IMR-90 (cell line): ENCODE measurements at regions not wholly inside any gene's neighbourhood (a gene's known extent, or its start where the extent isn't known, plus 50 kb on each side); places are given as distances from the start of the nearest gene placed in this dataset.

ENCODE experiments used
- ATAC-seq: fragments of 200-7000 bp; cut with Tn5 transposase; 2 replicates; pipeline ENCODE4 v1.9.1; 2020; ENCODE audit warnings: low read depth, mild to moderate bottlenecking, moderate library complexity
- BruUV-seq: library from RNA; stranded (reverse); fragments of 400-500 nt; replicated peaks from 2 replicates; lab custom pipeline; 2021; lab: Mats Ljungman, UMichigan
- CTCF ChIA-PET: fragments of 300-600 bp; formaldehyde crosslinking; extraction: SDS; loops from one replicate; lab custom pipeline; 2021; ENCODE audit warnings: antibody characterized with exemption; lab: Yijun Ruan, JAX
- POLR2A ChIA-PET: fragments of 300-600 bp; sonication (Branson Sonifier 250); formaldehyde crosslinking; loops from one replicate; lab custom pipeline; 2022; ENCODE audit warnings: antibody characterized with exemption; ENCODE audit not compliant: unreplicated experiment; lab: Charles Lee
- DNase-seq: peaks from one replicate; pipeline ENCODE4 v3.0.0; 2013
- H2AFZ ChIP-seq: replicated peaks from 2 replicates; pipeline ENCODE3; 2013; ENCODE audit warnings: low read length, mild to moderate bottlenecking; ENCODE audit not compliant: poor library complexity
- H2AK5ac ChIP-seq: 2 replicates; pipeline ENCODE4 v1.6.1; 2013; ENCODE audit warnings: low read depth, low read length, inconsistent platforms
- H2AK9ac ChIP-seq: replicated peaks from 2 replicates; pipeline ENCODE3; 2013; ENCODE audit warnings: mild to moderate bottlenecking, low read depth, low read length, moderate library complexity; ENCODE audit not compliant: poor library complexity
- H2BK120ac ChIP-seq: 2 replicates; pipeline ENCODE4 v1.6.1; 2013; ENCODE audit warnings: low read depth, low read length, inconsistent platforms
- H2BK15ac ChIP-seq: 3 replicates; pipeline ENCODE4 v1.6.1; 2013; ENCODE audit warnings: low read depth, low read length, inconsistent platforms
- H2BK20ac ChIP-seq: 2 replicates; pipeline ENCODE4 v1.6.1; 2013; ENCODE audit warnings: low read depth, mild to moderate bottlenecking, inconsistent platforms, low read length, moderate library complexity
- H2BK5ac ChIP-seq: 2 replicates; pipeline ENCODE4 v1.6.1; 2013; ENCODE audit warnings: mild to moderate bottlenecking, low read depth, low read length, inconsistent platforms; ENCODE audit not compliant: poor library complexity, severe bottlenecking
- H3K14ac ChIP-seq: replicated peaks from 2 replicates; pipeline ENCODE4 v1.6.1; 2013; ENCODE audit warnings: low read depth, low read length, inconsistent platforms
- H3K18ac ChIP-seq: 2 replicates; pipeline ENCODE4 v1.6.1; 2013; ENCODE audit warnings: low read depth, low read length, control low read depth
- H3K23ac ChIP-seq: 2 replicates; pipeline ENCODE4 v1.6.1; 2013; ENCODE audit warnings: low read depth, low read length, inconsistent platforms
- H3K27ac ChIP-seq: 2 replicates; pipeline ENCODE4 v1.5.1; 2013; ENCODE audit warnings: mild to moderate bottlenecking, control low read depth, low read length; ENCODE audit not compliant: insufficient read depth
- H3K27me3 ChIP-seq: 2 replicates; pipeline ENCODE4 v1.6.1; 2013; ENCODE audit warnings: low read length; ENCODE audit not compliant: control insufficient read depth, insufficient read depth
- H3K36me3 ChIP-seq: 2 replicates; pipeline ENCODE4 v1.6.1; 2013; ENCODE audit warnings: low read length, mixed read lengths; ENCODE audit not compliant: control insufficient read depth, insufficient read depth
- H3K4ac ChIP-seq: 2 replicates; pipeline ENCODE4 v1.6.1; 2013; ENCODE audit warnings: low read depth, low read length, inconsistent platforms
- H3K4me1 ChIP-seq: 2 replicates; pipeline ENCODE4 v1.6.1; 2013; ENCODE audit warnings: low read length, mixed read lengths; ENCODE audit not compliant: control insufficient read depth, insufficient read depth
- H3K4me2 ChIP-seq: 2 replicates; pipeline ENCODE4 v1.6.1; 2013; ENCODE audit warnings: low read depth, mild to moderate bottlenecking, control low read depth, low read length, moderate library complexity
- H3K4me3 ChIP-seq: 2 replicates; pipeline ENCODE4 v1.5.1; 2013; ENCODE audit warnings: low read depth, mild to moderate bottlenecking, control low read depth, low read length, moderate library complexity; ENCODE audit not compliant: insufficient read depth
- H3K56ac ChIP-seq: 2 replicates; pipeline ENCODE4 v1.6.1; 2013; ENCODE audit warnings: low read length, inconsistent platforms; ENCODE audit not compliant: insufficient read depth; ENCODE audit errors: extremely low read depth
- H3K79me1 ChIP-seq, 2 experiments: 2 replicates each; pipeline ENCODE4 v1.6.1; 2013; ENCODE audit warnings: low read length in 2 of 2, inconsistent platforms in 1 of 2, low read depth in 1 of 2
- H3K9ac ChIP-seq: 2 replicates; pipeline ENCODE4 v1.6.1; 2013; ENCODE audit warnings: low read depth, low read length, control low read depth
- H3K9me1 ChIP-seq: 2 replicates; pipeline ENCODE4 v1.6.1; 2013; ENCODE audit warnings: low read length, inconsistent platforms; ENCODE audit not compliant: insufficient read depth
- H3K9me3 ChIP-seq: 2 replicates; pipeline ENCODE4 v1.6.1; 2013; ENCODE audit warnings: low read length; ENCODE audit not compliant: control insufficient read depth, insufficient read depth
- H4K20me1 ChIP-seq: 2 replicates; pipeline ENCODE4 v1.6.1; 2013; ENCODE audit warnings: low read length, inconsistent platforms; ENCODE audit not compliant: insufficient read depth
- H4K5ac ChIP-seq: 2 replicates; pipeline ENCODE4 v1.6.1; 2013; ENCODE audit warnings: mild to moderate bottlenecking, low read depth, low read length, control low read depth
- H4K8ac ChIP-seq, 2 experiments: 2 replicates each; pipeline ENCODE4 v1.6.1; 2013; ENCODE audit warnings: low read depth in 2 of 2, low read length in 2 of 2, control low read depth in 1 of 2, inconsistent platforms in 1 of 2
- H4K91ac ChIP-seq: 2 replicates; pipeline ENCODE4 v1.6.1; 2013; ENCODE audit warnings: low read depth, low read length, inconsistent platforms; ENCODE audit not compliant: insufficient read depth
- BHLHE40 ChIP-seq: fragments of 150-350 bp; IDR thresholded peaks from 2 replicates; pipeline ENCODE4 v1.6.1; 2016; ENCODE audit warnings: mild to moderate bottlenecking, low read depth, low read length
- CEBPB ChIP-seq: IDR thresholded peaks from 2 replicates; pipeline ENCODE4 v1.6.1; 2012; ENCODE audit warnings: low read depth, low read length, improper control_type of control experiment
- CHD1 ChIP-seq: IDR thresholded peaks from 2 replicates; pipeline ENCODE4 v1.6.1; 2012; ENCODE audit warnings: low read depth, low read length, improper control_type of control experiment
- FOS ChIP-seq: fragments of 150-350 bp; IDR thresholded peaks from 2 replicates; pipeline ENCODE4 v1.6.1; 2016; ENCODE audit warnings: low read depth, low read length
- MAFK ChIP-seq: IDR thresholded peaks from 2 replicates; pipeline ENCODE4 v1.6.1; 2012; ENCODE audit warnings: low read depth, low read length, improper control_type of control experiment
- MAZ ChIP-seq: IDR thresholded peaks from 2 replicates; pipeline ENCODE4 v1.6.1; 2012; ENCODE audit warnings: low read depth, mild to moderate bottlenecking, low read length, improper control_type of control experiment, moderate library complexity, borderline replicate concordance
- MXI1 ChIP-seq: IDR thresholded peaks from 2 replicates; pipeline ENCODE4 v1.6.1; 2012; ENCODE audit warnings: low read depth, mild to moderate bottlenecking, low read length, moderate library complexity, borderline replicate concordance
- NFE2L2 ChIP-seq: fragments of 150-350 bp; IDR thresholded peaks from 2 replicates; pipeline ENCODE4 v1.6.1; 2016; ENCODE audit warnings: low read depth, mild to moderate bottlenecking, low read length
- POLR2A ChIP-seq: IDR thresholded peaks from 2 replicates; pipeline ENCODE4 v1.6.1; 2012; ENCODE audit warnings: mild to moderate bottlenecking, low read depth, low read length
- RAD21 ChIP-seq: IDR thresholded peaks from 2 replicates; pipeline ENCODE4 v1.6.1; 2012; ENCODE audit warnings: low read length, improper control_type of control experiment
- RCOR1 ChIP-seq: IDR thresholded peaks from 2 replicates; pipeline ENCODE4 v1.6.1; 2012; ENCODE audit warnings: mild to moderate bottlenecking, low read length, improper control_type of control experiment; ENCODE audit not compliant: insufficient replicate concordance
- RFX5 ChIP-seq: IDR thresholded peaks from 2 replicates; pipeline ENCODE4 v1.8.0; 2012; ENCODE audit warnings: low read depth, mild to moderate bottlenecking, low read length, moderate library complexity
- SMC3 ChIP-seq: fragments of 150-350 bp; IDR thresholded peaks from 2 replicates; pipeline ENCODE4 v1.6.1; 2016; ENCODE audit warnings: low read depth, mild to moderate bottlenecking, antibody characterized with exemption, low read length, moderate library complexity
- WGBS, 2 experiments: methylation state at CpG; one replicate each; pipeline versions ENCODE4 v1.1.5 to v1.1.7; 2013; ENCODE audit warnings: missing lambda C conversion rate in 2 of 2; ENCODE audit not compliant: insufficient read length in 1 of 2; ENCODE audit errors: extremely low coverage in 2 of 2; 5-methylcytosine and 5-hydroxymethylcytosine counted together
- dilution Hi-C: fragments of 300-500 bp; cut with HindIII; formaldehyde crosslinking; loops from one replicate; pipeline ENCODE4 v1.14.3; 2018; ENCODE audit warnings: low sequenced_read_pairs; ENCODE audit not compliant: unreplicated experiment
- in situ Hi-C: fragments of 300-500 bp; cut with MboI; formaldehyde crosslinking; loops from 3 replicates; pipeline ENCODE4 v1.14.3; 2019; ENCODE audit warnings: low sequenced_read_pairs, inconsistent platforms, mixed read lengths
- intact Hi-C: fragments of 100-400 bp; cut with micrococcal nuclease; formaldehyde crosslinking; loops from 2 replicates; pipeline ENCODE4 v1.10.0; 2022
- TF ChIP-seq, protein P1 (sequence below): conservative IDR thresholded peaks from 2 replicates; pipeline ENCODE4 v1.5.1; 2012; ENCODE audit warnings: mild to moderate bottlenecking, low read depth, low read length, improper control_type of control experiment
- TF ChIP-seq, protein P2 (sequence below): fragments of 150-350 bp; IDR thresholded peaks from 2 replicates; pipeline ENCODE4 v1.6.1; 2017; ENCODE audit warnings: mild to moderate bottlenecking, antibody characterized with exemption, low read length, low read depth
- TF ChIP-seq, protein P3 (sequence below): fragments of 150-350 bp; IDR thresholded peaks from 2 replicates; pipeline ENCODE4 v1.6.1; 2016; ENCODE audit warnings: low read depth, mild to moderate bottlenecking, low read length, moderate library complexity, borderline replicate concordance

DNA sequence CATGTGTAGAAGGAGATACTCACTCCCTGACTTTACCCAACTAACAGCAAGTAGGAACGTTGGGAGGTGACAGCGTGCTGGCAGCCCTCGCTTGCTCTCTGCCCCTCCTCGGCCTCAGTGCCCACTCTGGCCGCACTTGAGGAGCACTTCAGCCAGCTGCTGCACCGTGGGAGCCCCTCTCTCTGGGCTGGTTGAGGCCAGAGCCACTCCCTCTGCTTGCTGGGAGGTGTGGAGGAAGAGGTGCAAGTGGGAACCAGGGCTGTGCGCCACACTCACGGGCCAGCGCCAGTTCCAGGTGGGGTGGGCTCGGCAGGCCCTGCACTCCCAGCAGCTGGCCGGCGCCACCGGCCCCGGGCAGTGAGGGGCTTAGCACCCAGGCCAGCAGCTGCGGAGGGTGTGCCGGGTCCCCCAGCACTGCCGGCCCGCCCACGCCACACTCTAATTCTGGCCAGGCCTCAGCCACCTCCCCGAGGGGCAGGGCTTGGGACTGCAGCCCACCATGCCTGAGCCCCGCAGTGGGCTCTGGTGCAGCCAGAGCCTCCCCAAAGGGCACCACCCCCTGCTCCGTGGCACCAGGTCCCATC is 68.4 kb upstream of the FRMD4B start:
- CTCF ChIA-PET, result no interaction called here
- intact Hi-C loops, result no loop called here
- in situ Hi-C loops, result no loop called here

More for the DNA sequence above, 68.4 kb upstream of the FRMD4B start:
- H4K8ac ChIP-seq, result no peak overlapping the region
- H3K27ac ChIP-seq, result no peak overlapping the region
- no peaks in the 10 kb centered on the region for H4K20me1 ChIP-seq
- no peak overlapping the region for H4K5ac ChIP-seq
- no peak overlapping the region for H2AK5ac ChIP-seq
- H2BK5ac ChIP-seq, result no peak overlapping the region
- BruUV-seq, result no TSS peak
- no peak overlapping the region for H4K91ac ChIP-seq
- H2BK20ac ChIP-seq, result no peak overlapping the region
- no peak overlapping the region for H3K9ac ChIP-seq
- H3K56ac ChIP-seq, result no peak overlapping the region
- 85% methylated on average over 9 of the region's 22 CpGs; no CpG with 5 or more reads in 1 of the 2 experiments for WGBS, 2 experiments
- dilution Hi-C loops, result no loop called here
- H3K4me2 ChIP-seq, result no peak overlapping the region
- no peak overlapping the region for H3K23ac ChIP-seq
- H3K9me1 ChIP-seq, result no peaks in the 10 kb centered on the region
- no peak overlapping the region for H3K4ac ChIP-seq
- no peaks in the 10 kb centered on the region for H3K4me1 ChIP-seq
- DNase-seq (no peak), ATAC-seq (no peak)
- no peak overlapping the region for H2AK9ac ChIP-seq
- no peaks in the 10 kb centered on the region for H3K79me1 ChIP-seq
- H2BK120ac ChIP-seq, result no peak overlapping the region
- POLR2A ChIA-PET, result no interaction called here
- H3K18ac ChIP-seq, result no peak overlapping the region
- H2AFZ ChIP-seq, result no peak overlapping the region
- no peak overlapping the region for H3K14ac ChIP-seq
- H2BK15ac ChIP-seq, result no peak overlapping the region
- H3K9me3 ChIP-seq, result no peaks in the 10 kb centered on the region
- no peak overlapping the region for H3K4me3 ChIP-seq
- TF ChIP-seq MAZ (no peak), RCOR1 (no peak), CEBPB (no peak), BHLHE40 (no peak), POLR2A (no peak), RAD21 (no peak), FOS (no peak), MXI1 (no peak), SMC3 (no peak), MAFK (no peak), CHD1 (no peak), RFX5 (no peak), NFE2L2 (no peak)
- TF ChIP-seq, protein P1, sequence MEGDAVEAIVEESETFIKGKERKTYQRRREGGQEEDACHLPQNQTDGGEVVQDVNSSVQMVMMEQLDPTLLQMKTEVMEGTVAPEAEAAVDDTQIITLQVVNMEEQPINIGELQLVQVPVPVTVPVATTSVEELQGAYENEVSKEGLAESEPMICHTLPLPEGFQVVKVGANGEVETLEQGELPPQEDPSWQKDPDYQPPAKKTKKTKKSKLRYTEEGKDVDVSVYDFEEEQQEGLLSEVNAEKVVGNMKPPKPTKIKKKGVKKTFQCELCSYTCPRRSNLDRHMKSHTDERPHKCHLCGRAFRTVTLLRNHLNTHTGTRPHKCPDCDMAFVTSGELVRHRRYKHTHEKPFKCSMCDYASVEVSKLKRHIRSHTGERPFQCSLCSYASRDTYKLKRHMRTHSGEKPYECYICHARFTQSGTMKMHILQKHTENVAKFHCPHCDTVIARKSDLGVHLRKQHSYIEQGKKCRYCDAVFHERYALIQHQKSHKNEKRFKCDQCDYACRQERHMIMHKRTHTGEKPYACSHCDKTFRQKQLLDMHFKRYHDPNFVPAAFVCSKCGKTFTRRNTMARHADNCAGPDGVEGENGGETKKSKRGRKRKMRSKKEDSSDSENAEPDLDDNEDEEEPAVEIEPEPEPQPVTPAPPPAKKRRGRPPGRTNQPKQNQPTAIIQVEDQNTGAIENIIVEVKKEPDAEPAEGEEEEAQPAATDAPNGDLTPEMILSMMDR, result no peak
- TF ChIP-seq, protein P2, sequence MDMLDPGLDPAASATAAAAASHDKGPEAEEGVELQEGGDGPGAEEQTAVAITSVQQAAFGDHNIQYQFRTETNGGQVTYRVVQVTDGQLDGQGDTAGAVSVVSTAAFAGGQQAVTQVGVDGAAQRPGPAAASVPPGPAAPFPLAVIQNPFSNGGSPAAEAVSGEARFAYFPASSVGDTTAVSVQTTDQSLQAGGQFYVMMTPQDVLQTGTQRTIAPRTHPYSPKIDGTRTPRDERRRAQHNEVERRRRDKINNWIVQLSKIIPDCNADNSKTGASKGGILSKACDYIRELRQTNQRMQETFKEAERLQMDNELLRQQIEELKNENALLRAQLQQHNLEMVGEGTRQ, result no peak
- TF ChIP-seq, protein P3, sequence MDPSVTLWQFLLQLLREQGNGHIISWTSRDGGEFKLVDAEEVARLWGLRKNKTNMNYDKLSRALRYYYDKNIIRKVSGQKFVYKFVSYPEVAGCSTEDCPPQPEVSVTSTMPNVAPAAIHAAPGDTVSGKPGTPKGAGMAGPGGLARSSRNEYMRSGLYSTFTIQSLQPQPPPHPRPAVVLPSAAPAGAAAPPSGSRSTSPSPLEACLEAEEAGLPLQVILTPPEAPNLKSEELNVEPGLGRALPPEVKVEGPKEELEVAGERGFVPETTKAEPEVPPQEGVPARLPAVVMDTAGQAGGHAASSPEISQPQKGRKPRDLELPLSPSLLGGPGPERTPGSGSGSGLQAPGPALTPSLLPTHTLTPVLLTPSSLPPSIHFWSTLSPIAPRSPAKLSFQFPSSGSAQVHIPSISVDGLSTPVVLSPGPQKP, result no peak
- no peaks in the 10 kb centered on the region for H3K36me3 ChIP-seq
- H3K27me3 ChIP-seq, result no peaks in the 10 kb centered on the region; the same call in 1 of the 2 replicates
